Heart left ventricle (tissue), 16 donors: ENCODE measurements at regions not wholly inside any gene's neighbourhood (a gene's known extent, or its start where the extent isn't known, plus 50 kb on each side); places are given as distances from the start of the nearest gene placed in this dataset.

ENCODE experiments used
- ATAC-seq, 4 donors: fragments of 200-7000 bp; cut with Tn5 transposase; one replicate each; pipeline ENCODE4 v1.9.1; 2020 to 2022; ENCODE audit warnings: moderate library complexity in 4 of 4, mild to moderate bottlenecking in 3 of 4, moderate number of reproducible peaks in 1 of 4
- DNase-seq, 5 donors: peaks; one replicate each; pipeline ENCODE4 v3.0.0-alpha.2; 2020
- H3K27ac ChIP-seq, 12 donors: fragments of 200-600 bp; sonication (generic) in 4 of 12; one replicate each; pipeline versions ENCODE4 v1.5.0 to v1.8.0; 2016 to 2022; ENCODE audit warnings: mild to moderate bottlenecking in 2 of 12
- H3K27me3 ChIP-seq, 9 donors: fragments of 200-600 bp; sonication (generic) in 2 of 9; one replicate each; pipeline versions ENCODE4 v1.5.1 to v1.8.0; 2016 to 2022; ENCODE audit warnings: mild to moderate bottlenecking in 3 of 9
- H3K36me3 ChIP-seq, 9 donors: fragments of 200-600 bp; sonication (generic) in 2 of 9; one replicate each; pipeline versions ENCODE4 v1.5.0 to v1.8.0; 2018 to 2022; ENCODE audit warnings: mild to moderate bottlenecking in 2 of 9
- H3K4me1 ChIP-seq, 12 donors: fragments of 200-600 bp; sonication (generic) in 4 of 12; one replicate each; pipeline versions ENCODE4 v1.5.0 to v1.8.0; 2016 to 2022; ENCODE audit warnings: mild to moderate bottlenecking in 3 of 12
- H3K4me3 ChIP-seq, 12 donors: fragments of 200-600 bp; sonication (generic) in 4 of 12; one replicate each; pipeline versions ENCODE4 v1.5.0 to v1.8.0; 2017 to 2022; ENCODE audit warnings: mild to moderate bottlenecking in 9 of 12, moderate library complexity in 4 of 12
- H3K9me3 ChIP-seq, 12 donors: fragments of 200-600 bp; sonication (generic) in 4 of 12; one replicate each; pipeline versions ENCODE4 v1.5.0 to v1.8.0; 2016 to 2022; ENCODE audit warnings: mild to moderate bottlenecking in 1 of 12
- CTCF ChIP-seq, 12 donors: fragments of 200-600 bp; sonication (generic) in 4 of 12; IDR thresholded peaks; one replicate each; pipeline versions ENCODE4 v1.5.0 to v1.8.0; 2018 to 2022; ENCODE audit warnings: antibody characterized with exemption in 12 of 12, mild to moderate bottlenecking in 5 of 12
- POLR2A ChIP-seq, 2 donors: fragments of 450-650 bp; IDR thresholded peaks; one replicate each; pipeline ENCODE4 v1.6.1; 2017; ENCODE audit warnings: antibody characterized with exemption in 2 of 2, mild to moderate bottlenecking in 2 of 2, moderate library complexity in 2 of 2
- WGBS, 4 donors: extraction: QIAGEN DNeasy Blood & Tissue Kit in 2 of 4; methylation state at CpG; one replicate each; pipeline versions ENCODE4 v1.1.5 to v1.1.7; 2013 to 2018; 5-methylcytosine and 5-hydroxymethylcytosine counted together
- intact Hi-C, 10 donors: fragments of 100-400 bp; cut with DNase I; formaldehyde crosslinking; loops; one replicate each; pipeline versions ENCODE4 v1.11.1 to v1.14.2; 2022
- donor health status: ischemic (EF 13 %, LVEDD 7.1; RV severe dilation, severe dysfunction).
- donor health status: healthy with polysubstance abuse.
- donor health status: DM: no; HTN: yes; CAD: no.
- donor health status: DM: no; HTN: no; CAD: no.
- donor health status: ischemic (EF 25% LVEDD 6.9; RV normal size, moderate dysfunction).
- donor health status: ischemic (EF 25% LVEDD 5.7; RV mildly dilated, moderate dysfunction).
- donor health status: healthy.
- donor health status: DM: yes; HTN: yes; CAD: no.
- donor health status: ischemic (EF 35%, LVEDD 5.7; RV mildly dilated, moderate dysfunction).
- donor health status: nonischemic (EF 11% LVEDD 7.7; RV severe dilation, severe dysfunction).
- donor health status: DM: yes; HTN: yes; CAD: no.
- donor health status: PGD.
- donor health status: ischemic (EF 29% LVEDD 5.4; RV normal size, mild dysfunction).
- donor health status: nonischemic (EF 23%, LVEDD 6.1; RV moderate dilation, normal function).

GRCh38 chr12:24133384-24133783 is 183.9 kb upstream of the SOX5 start:
- TF ChIP-seq POLR2A (IDR thresholded peaks at IDR 0.05) = no peak
- TF ChIP-seq CTCF (IDR thresholded peaks at IDR 0.05) = no peak

GRCh38 chr12:24127919-24128721 is 178.7 kb upstream of the SOX5 start:
- Histone ChIP-seq H3K9me3 (no peaks in the 10 kb centered on the region), H3K4me3 (no peak overlapping the region), H3K27me3 (peaks cover 0 to 4% (median 0%) of the 10 kb centered on the region in 9 donors), H3K36me3 (no peaks in the 10 kb centered on the region), H3K27ac (no peak overlapping the region), H3K4me1 (no peaks in the 10 kb centered on the region)
- intact Hi-C loops = no loop called here
- no peak for DNase-seq
- WGBS, 4 donors = 88 to 93% (median 89%) methylated on average over 9 of the region's 9 CpGs
- ATAC-seq = no peak
- no peak for TF ChIP-seq POLR2A (IDR thresholded peaks at IDR 0.05)
- TF ChIP-seq CTCF (IDR thresholded peaks at IDR 0.05) = no peak

More at GRCh38 chr12:24133384-24133783, 183.9 kb upstream of the SOX5 start:
- H3K36me3 ChIP-seq = no peaks in the 10 kb centered on the region
- H3K27ac ChIP-seq = no peak overlapping the region
- no peaks in the 10 kb centered on the region for H3K4me1 ChIP-seq
- H3K4me3 ChIP-seq = no peak overlapping the region
- intact Hi-C loops = no loop called here
- whole genome bisulfite sequencing, 4 donors = 78 to 88% (median 86%) methylated on average over 4 of the region's 4 CpGs
- ATAC-seq (no peak), DNase-seq (no peak)
- peaks cover 0 to 4% (median 0%) of the 10 kb centered on the region in 9 donors for H3K27me3 ChIP-seq
- H3K9me3 ChIP-seq = no peaks in the 10 kb centered on the region

- peaks cover 0 to 7% (median 0%) of the 10 kb centered on the region in 12 donors for H3K9me3 ChIP-seq
- no peak overlapping the region for H3K4me3 ChIP-seq
- 87 to 91% (median 89%) methylated on average over 4 of the region's 4 CpGs for WGBS, 4 donors
- no peak overlapping the region for H3K27ac ChIP-seq
- intact Hi-C loops = no loop called here
- no peaks in the 10 kb centered on the region for H3K27me3 ChIP-seq
- no peaks in the 10 kb centered on the region for H3K36me3 ChIP-seq
- no peaks in the 10 kb centered on the region for H3K4me1 ChIP-seq
- ATAC-seq (no peak), DNase-seq (no peak)
- TF ChIP-seq CTCF (IDR thresholded peaks at IDR 0.05) (no peak), POLR2A (IDR thresholded peaks at IDR 0.05) (no peak)
These were observed 175.8 kb upstream of the SOX5 start for GRCh38 chr12:24125280-24125679.

- Histone ChIP-seq H3K27me3 (no peaks in the 10 kb centered on the region), H3K9me3 (peaks cover 0 to 8% (median 0%) of the 10 kb centered on the region in 12 donors), H3K4me3 (no peak overlapping the region), H3K27ac (no peak overlapping the region), H3K4me1 (peaks cover 0 to 5% (median 0%) of the 10 kb centered on the region in 12 donors), H3K36me3 (no peaks in the 10 kb centered on the region)
- 66 to 74% (median 67%) methylated on average over 4 of the region's 4 CpGs for WGBS, 4 donors
- DNase-seq (no peak), ATAC-seq (no peak)
- intact Hi-C loops = loop anchor here in 1 of 10 donors (2.0 kb wide), 1 partner anchor 53 kb away; no protein-coding TSS in a partner anchor
- no peak for TF ChIP-seq CTCF (IDR thresholded peaks at IDR 0.05)
- no peak for TF ChIP-seq POLR2A (IDR thresholded peaks at IDR 0.05)
These were observed 172.4 kb upstream of the SOX5 start for GRCh38 chr12:24121911-24122310.
